Heart left ventricle (tissue), 13 donors: ENCODE measurements at regions not wholly inside any gene's neighbourhood (a gene's known extent, or its start where the extent isn't known, plus 50 kb on each side); places are given as distances from the start of the nearest gene placed in this dataset.

ENCODE experiments used
- POLR2A ChIP-seq, 2 donors: fragments of 450-650 bp; IDR thresholded peaks; one replicate each; pipeline ENCODE4 v1.6.1; 2017; ENCODE audit warnings: antibody characterized with exemption in 2 of 2, mild to moderate bottlenecking in 2 of 2, moderate library complexity in 2 of 2
- TF ChIP-seq, protein P1 (sequence below), 12 donors: fragments of 200-600 bp; sonication (generic) in 4 of 12; IDR thresholded peaks; one replicate each; pipeline versions ENCODE4 v1.5.0 to v1.8.0; 2018 to 2022; ENCODE audit warnings: antibody characterized with exemption in 12 of 12, mild to moderate bottlenecking in 5 of 12
- donor health status: ischemic (EF 13 %, LVEDD 7.1; RV severe dilation, severe dysfunction).
- donor health status: DM: no; HTN: yes; CAD: no.
- donor health status: DM: no; HTN: no; CAD: no.
- donor health status: ischemic (EF 25% LVEDD 6.9; RV normal size, moderate dysfunction).
- donor health status: ischemic (EF 25% LVEDD 5.7; RV mildly dilated, moderate dysfunction).
- donor health status: ischemic (EF 35%, LVEDD 5.7; RV mildly dilated, moderate dysfunction).
- donor health status: nonischemic (EF 11% LVEDD 7.7; RV severe dilation, severe dysfunction).
- donor health status: DM: yes; HTN: yes; CAD: no.
- donor health status: PGD.
- donor health status: ischemic (EF 29% LVEDD 5.4; RV normal size, mild dysfunction).
- donor health status: nonischemic (EF 23%, LVEDD 6.1; RV moderate dilation, normal function).

DNA sequence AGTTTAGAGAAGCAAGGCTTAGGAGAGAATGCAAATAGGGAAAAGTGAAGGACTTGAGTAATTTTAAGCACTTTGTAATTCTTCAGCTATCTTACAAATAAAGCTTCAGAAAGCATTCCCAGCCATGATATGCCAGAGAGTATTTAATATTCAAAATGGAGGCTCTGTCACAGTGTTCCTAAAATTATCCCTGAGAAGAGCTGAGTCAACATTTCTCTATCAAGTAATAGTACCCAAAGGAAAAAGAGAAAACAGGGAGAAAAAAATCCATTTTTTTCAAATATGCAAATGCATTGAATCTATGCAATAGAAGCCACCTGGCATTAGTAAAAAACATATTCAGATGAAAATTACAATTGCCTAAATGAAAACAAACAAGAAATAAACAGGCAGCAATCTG, 392.6 kb upstream of the FAM174A start:
- TF ChIP-seq, protein P1, sequence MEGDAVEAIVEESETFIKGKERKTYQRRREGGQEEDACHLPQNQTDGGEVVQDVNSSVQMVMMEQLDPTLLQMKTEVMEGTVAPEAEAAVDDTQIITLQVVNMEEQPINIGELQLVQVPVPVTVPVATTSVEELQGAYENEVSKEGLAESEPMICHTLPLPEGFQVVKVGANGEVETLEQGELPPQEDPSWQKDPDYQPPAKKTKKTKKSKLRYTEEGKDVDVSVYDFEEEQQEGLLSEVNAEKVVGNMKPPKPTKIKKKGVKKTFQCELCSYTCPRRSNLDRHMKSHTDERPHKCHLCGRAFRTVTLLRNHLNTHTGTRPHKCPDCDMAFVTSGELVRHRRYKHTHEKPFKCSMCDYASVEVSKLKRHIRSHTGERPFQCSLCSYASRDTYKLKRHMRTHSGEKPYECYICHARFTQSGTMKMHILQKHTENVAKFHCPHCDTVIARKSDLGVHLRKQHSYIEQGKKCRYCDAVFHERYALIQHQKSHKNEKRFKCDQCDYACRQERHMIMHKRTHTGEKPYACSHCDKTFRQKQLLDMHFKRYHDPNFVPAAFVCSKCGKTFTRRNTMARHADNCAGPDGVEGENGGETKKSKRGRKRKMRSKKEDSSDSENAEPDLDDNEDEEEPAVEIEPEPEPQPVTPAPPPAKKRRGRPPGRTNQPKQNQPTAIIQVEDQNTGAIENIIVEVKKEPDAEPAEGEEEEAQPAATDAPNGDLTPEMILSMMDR (IDR thresholded peaks at IDR 0.05), result no peak
- no peak for TF ChIP-seq POLR2A (IDR thresholded peaks at IDR 0.05)
